ENCODE measurements at regions not wholly inside any gene's neighbourhood (a gene's known extent, or its start where the extent isn't known, plus 50 kb on each side); places are given as distances from the start of the nearest gene placed in this dataset.
"Not testable (repeated sequence)": the region's sequence is repeated elsewhere in the genome, so short reads cannot be mapped to it uniquely, and the experiment has no call there.

- no peak for DNase-seq (ENCODE audit: low read depth in 4 of 4, low spot score in 2 of 4)
These were observed 185.4 kb upstream of the SEMA6A start for GRCh38 chr5:116759860-116760640.

- DNase-seq (ENCODE audit: low read depth in 4 of 4, low spot score in 2 of 4): no peak
These were observed 182.7 kb upstream of the SEMA6A start for GRCh38 chr5:116757326-116757725.

- no peak for DNase-seq (ENCODE audit: low read depth in 4 of 4, low spot score in 2 of 4)
These were observed 181.9 kb upstream of the SEMA6A start for GRCh38 chr5:116756531-116756930.

- no peak for DNase-seq (ENCODE audit: low read depth in 4 of 4, low spot score in 2 of 4)
These were observed 179.9 kb upstream of the SEMA6A start for GRCh38 chr5:116754556-116754955.

GRCh38 chr5:116751684-116752083 lies 177.1 kb upstream of the SEMA6A start:
- no peak for DNase-seq (ENCODE audit: low read depth in 4 of 4, low spot score in 2 of 4)

GRCh38 chr5:116750631-116751580 lies 176.3 kb upstream of the SEMA6A start:
- DNase-seq (ENCODE audit: low read depth in 4 of 4, low spot score in 2 of 4): no peak

- DNase-seq (ENCODE audit: low read depth in 4 of 4, low spot score in 2 of 4): no peak
These were observed 173.3 kb upstream of the SEMA6A start for GRCh38 chr5:116747881-116748280.

GRCh38 chr5:116746668-116747067 lies 172.0 kb upstream of the SEMA6A start:
- no peak for DNase-seq (ENCODE audit: low read depth in 4 of 4, low spot score in 2 of 4)

- no peak for DNase-seq (ENCODE audit: low read depth in 4 of 4, low spot score in 2 of 4)
These were observed 166.1 kb upstream of the SEMA6A start for GRCh38 chr5:116740771-116741170.

GRCh38 chr5:116739571-116739970 lies 164.9 kb upstream of the SEMA6A start:
- DNase-seq (ENCODE audit: low read depth in 4 of 4, low spot score in 2 of 4): no peak

- no peak for DNase-seq (ENCODE audit: low read depth in 4 of 4, low spot score in 2 of 4)
These were observed 164.1 kb upstream of the SEMA6A start for GRCh38 chr5:116738615-116739261.

- DNase-seq (ENCODE audit: low read depth in 4 of 4, low spot score in 2 of 4): no peak
These were observed 163.6 kb upstream of the SEMA6A start for GRCh38 chr5:116738239-116738614.

GRCh38 chr5:116736671-116737070 lies 162.0 kb upstream of the SEMA6A start:
- no peak for DNase-seq (ENCODE audit: low read depth in 4 of 4, low spot score in 2 of 4)

- DNase-seq (ENCODE audit: low read depth in 4 of 4, low spot score in 2 of 4): no peak
These were observed 159.7 kb upstream of the SEMA6A start for GRCh38 chr5:116733991-116734975.

- no peak for DNase-seq (ENCODE audit: low read depth in 4 of 4, low spot score in 2 of 4)
These were observed 158.0 kb upstream of the SEMA6A start for GRCh38 chr5:116732591-116732990.

- no peak for DNase-seq (ENCODE audit: low read depth in 4 of 4, low spot score in 2 of 4)
These were observed 156.8 kb upstream of the SEMA6A start for GRCh38 chr5:116731432-116731831.

- DNase-seq (ENCODE audit: low read depth in 4 of 4, low spot score in 2 of 4): no peak
These were observed 156.1 kb upstream of the SEMA6A start for GRCh38 chr5:116730706-116731105.

GRCh38 chr5:116730185-116730584 lies 155.6 kb upstream of the SEMA6A start:
- DNase-seq (ENCODE audit: low read depth in 4 of 4, low spot score in 2 of 4): no peak

- no peak for DNase-seq (ENCODE audit: low read depth in 4 of 4, low spot score in 2 of 4)
These were observed 152.6 kb upstream of the SEMA6A start for GRCh38 chr5:116727248-116727647.

- DNase-seq (ENCODE audit: low read depth in 4 of 4, low spot score in 2 of 4): not testable (repeated sequence)
These were observed 151.6 kb upstream of the SEMA6A start for GRCh38 chr5:116726180-116726579.

All from left renal cortex interstitium (tissue), 4 donors.